GM21786 (cell line): ENCODE measurements at regions not wholly inside any gene's neighbourhood (a gene's known extent, or its start where the extent isn't known, plus 50 kb on each side); places are given as distances from the start of the nearest gene placed in this dataset.

Experiments used
- ATAC-seq: cut with Tn5 transposase; IDR thresholded peaks from one replicate; pipeline ENCODE4 v1.9.1; 2021; ENCODE audit not compliant: unreplicated experiment

GRCh38 chr5:117060099-117060498, 485.5 kb upstream of the SEMA6A start:
- no peak for ATAC-seq

- no peak for ATAC-seq
These were observed 484.1 kb upstream of the SEMA6A start for GRCh38 chr5:117058740-117059139.

DNA sequence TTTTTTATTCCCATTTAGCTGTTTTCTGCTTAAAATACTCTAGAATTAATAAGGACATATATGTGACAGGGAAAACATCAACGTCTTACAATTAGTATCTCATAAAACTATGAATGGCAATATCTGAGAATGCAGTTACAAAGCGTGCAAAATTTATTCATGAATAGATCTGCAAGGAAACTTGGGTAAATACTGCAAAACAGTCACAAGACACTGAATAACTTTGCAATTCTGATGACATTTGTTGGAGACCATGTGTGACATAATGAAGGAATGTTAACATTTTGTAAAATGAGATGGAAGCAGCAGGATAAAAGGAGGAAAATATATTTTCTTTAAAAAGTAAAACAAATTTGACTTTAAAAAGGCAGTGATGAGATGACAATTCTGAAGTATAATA, 480.9 kb upstream of the SEMA6A start:
- no peak for ATAC-seq

GRCh38 chr5:117054911-117055310, 480.3 kb upstream of the SEMA6A start:
- no peak for ATAC-seq

- ATAC-seq: no peak
These were observed 479.5 kb upstream of the SEMA6A start for GRCh38 chr5:117054141-117054540.

DNA sequence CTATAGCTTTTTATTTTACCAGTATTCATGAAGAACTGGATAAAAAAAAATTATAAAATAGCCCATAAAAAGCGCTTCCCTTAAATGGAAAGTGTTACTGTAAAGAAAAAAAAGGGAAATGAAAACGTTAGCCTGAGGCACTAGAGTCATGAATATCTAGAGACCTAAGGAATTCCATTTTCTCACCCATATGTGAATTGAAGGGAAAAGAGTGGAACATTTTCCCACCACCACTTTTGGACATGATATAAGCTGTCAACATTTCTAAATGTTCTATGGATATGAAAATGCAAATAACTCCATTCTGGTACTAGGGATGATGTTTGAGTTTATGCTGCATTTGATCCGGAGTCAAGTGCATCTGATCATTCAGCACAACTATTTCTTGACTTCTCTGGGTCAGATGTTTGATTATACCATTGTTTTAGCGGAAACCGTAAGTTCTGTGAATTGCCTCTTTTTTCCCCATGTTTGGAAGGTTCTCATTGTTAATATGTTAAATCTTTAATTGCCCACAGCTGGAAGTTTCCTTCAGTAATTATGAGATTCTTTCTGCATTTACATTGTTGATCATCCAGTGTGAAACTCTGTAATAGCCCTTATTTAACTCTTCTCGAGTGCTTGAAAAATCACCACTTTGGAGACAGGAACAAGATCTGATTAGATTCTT, 467.4 kb upstream of the SEMA6A start:
- ATAC-seq: no peak

- no peak for ATAC-seq
These were observed 464.4 kb upstream of the SEMA6A start for GRCh38 chr5:117039035-117039434.

DNA sequence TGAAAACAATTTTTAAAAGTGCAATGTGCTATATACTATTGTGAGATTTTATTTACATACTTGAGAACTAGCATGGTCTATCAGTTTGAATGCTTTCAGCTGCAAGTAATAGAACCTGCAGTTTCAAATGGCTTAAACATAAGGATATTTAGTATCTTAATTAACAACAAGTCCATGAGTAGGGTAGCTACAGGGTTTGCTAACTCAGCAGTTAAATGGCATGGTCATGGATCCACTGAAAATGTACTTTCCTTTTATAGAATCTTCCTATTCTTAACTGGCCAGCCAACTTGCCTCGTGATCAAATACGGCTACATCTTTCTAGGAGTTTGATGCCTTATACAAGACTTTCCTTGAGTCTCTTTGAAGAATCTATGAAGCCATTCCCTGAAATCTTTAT, 452.8 kb upstream of the SEMA6A start:
- ATAC-seq: no peak

DNA sequence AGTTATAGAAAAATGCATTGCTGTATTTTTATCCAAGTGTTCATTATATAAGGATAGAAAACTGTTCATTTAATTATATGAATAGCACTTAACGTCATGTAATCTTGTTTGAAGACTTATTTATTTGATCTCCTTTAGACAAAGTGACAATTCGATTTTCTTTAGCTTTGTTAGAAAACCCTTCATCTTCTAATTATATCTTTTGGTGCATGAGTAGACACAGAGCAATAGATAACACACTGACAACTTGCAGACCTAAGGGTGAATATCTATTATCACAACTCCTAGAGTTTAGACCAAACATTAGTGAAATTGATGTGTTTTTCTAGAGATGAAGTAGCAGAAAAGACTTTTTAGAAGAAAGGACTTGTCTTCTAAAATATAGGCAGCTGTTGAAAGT, 446.4 kb upstream of the SEMA6A start:
- no peak for ATAC-seq

- no peak for ATAC-seq
These were observed 438.8 kb upstream of the SEMA6A start for GRCh38 chr5:117013280-117013877.

DNA sequence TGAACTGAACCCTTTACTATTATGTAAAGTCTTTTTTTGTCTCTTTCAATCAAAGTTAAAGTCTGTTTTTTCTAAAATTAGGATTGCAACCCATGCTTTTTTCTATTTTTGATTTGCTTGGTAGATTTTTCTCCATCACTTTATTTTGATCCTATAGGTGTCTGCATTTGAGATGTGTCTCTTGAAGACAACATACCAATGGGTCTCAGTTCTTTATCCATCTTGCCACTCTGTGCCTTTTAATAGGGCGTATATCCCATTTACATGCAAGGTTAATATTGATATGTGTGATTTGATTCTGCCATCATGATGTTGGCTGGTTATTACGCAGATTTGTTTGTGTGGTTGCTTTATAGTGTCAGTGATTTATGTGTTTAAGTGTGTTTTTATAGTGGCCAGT, 436.0 kb upstream of the SEMA6A start:
- ATAC-seq: no peak

GRCh38 chr5:116998024-116998423, 423.4 kb upstream of the SEMA6A start:
- ATAC-seq: no peak

GRCh38 chr5:116992681-116993080, 418.1 kb upstream of the SEMA6A start:
- ATAC-seq: no peak

DNA sequence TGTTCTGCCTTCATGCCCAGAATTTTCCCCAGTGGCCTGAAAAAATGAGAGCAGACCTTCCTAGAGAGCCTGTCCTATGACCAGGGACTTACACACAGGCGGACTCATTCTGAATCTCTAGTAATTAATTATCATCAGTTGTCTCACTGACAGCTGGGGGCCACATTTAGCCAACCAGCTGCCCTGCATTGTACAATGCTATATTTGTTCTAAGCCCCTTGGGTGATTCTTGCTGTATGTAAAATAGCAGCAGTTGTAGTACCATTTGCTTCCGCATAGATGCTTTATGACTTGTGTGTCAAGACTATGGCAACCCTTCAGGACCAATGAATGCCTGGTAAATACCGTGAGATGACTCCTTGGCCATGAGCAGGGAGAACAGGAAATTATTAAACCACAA, 415.4 kb upstream of the SEMA6A start:
- no peak for ATAC-seq

DNA sequence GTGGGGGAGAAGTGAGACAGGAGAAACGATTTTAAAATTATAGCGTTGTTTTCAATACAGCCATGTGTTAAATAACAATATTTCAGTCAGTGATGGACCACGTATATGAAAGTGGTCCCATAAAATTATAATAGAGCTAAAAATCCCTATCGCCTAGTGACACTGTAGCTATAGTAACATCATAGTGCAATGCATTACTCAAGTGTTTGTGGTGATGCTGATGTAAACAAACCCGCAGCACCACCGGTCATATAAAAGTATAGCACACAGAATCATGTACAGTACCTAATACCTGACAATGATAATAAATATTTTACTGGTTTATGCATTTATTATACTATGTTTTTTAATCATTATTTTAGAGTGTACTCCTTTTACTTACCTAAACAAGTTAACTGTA, 407.4 kb upstream of the SEMA6A start:
- ATAC-seq: no peak

DNA sequence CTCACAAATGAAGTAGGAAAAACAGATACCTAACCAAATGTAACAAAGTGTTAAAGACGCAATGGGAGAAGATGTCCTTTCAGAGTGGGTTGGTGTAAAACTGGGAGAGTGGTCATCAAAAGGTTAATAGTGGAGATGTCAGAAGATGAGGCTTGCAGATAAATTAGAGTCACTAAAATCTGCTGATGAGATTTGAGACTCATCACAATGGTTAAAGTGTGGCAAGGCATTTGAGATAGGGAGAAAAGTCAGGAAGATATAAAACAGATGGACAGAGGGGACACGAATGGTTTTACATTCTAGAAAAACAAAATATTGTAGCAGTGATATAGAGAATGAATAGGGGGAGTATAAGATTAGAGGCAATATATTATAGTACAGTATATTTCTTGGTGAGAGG, 406.0 kb upstream of the SEMA6A start:
- ATAC-seq: no peak

- no peak for ATAC-seq
These were observed 402.1 kb upstream of the SEMA6A start for GRCh38 chr5:116976767-116977166.

DNA sequence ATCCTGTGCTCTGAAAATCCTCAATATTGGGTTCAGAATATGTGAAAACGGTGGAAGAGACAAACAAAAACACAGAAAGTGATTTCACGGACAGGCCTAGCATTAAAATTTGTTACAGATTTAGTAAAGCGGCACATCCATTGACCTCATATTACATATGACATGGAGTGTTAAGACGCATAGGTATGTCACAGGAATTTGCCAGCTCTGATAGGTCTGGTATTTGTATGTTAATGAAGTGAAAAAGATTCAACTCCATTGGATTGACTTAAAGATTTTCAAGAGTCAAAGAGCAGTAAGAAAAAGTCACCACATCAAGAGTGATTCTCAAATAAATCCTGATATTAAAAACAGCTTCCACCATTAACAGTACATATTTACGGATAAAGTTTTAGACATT, 396.5 kb upstream of the SEMA6A start:
- no peak for ATAC-seq

GRCh38 chr5:116970318-116970717, 395.7 kb upstream of the SEMA6A start:
- ATAC-seq: no peak

- no peak for ATAC-seq
These were observed 389.8 kb upstream of the SEMA6A start for GRCh38 chr5:116964438-116964837.

- ATAC-seq: no peak
These were observed 386.4 kb upstream of the SEMA6A start for GRCh38 chr5:116961021-116961420.

DNA sequence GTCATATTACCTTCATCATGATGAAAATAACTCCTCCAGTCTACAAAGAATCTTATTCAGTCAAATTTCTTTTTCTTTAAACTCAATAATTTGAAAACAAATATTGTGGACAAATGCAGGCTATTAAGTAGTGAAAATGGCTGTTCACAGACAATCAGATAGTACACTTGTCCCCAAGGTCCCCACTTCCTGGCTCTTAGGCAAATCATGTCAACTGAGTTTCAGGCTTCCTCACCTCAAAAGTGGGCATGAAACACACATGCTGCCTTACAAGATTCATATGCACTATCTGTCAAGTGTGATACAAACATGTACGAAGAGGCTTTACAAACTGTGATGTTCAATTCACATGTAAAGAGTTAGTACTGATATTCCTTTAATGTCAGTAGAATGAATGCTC, 385.2 kb upstream of the SEMA6A start:
- ATAC-seq: no peak

DNA sequence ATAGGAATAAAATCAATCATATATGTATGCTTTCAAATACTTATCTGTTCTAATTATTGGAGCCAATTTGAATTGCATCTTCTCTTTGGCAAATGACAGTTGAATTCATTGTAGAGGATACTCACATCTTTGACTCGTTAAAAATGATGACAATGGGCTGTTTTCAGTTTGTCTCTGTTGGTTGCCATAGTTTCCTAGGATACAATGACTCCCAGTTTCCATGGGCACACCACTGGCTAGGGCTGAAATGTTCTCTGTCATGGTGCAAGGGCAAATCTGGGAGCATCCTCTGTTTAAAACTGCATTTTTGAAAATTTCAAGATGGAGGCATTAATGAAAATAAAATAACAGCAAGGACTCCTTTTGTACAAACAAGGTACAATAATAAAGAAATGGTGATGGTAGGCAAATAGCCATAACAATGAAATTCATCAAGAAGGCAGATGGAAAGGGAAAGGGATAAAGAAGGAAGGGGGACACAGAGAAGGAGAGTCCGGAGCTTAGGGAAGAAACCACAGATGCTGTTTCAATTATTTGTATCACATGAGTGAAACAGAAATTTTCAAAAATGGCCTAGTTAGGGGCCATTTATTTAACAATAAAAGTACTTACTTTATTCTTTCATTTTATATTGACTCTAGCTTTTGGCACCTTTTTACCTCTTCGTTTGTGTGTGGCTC, 378.8 kb upstream of the SEMA6A start:
- no peak for ATAC-seq
